ENCODE measurements at regions not wholly inside any gene's neighbourhood (a gene's known extent, or its start where the extent isn't known, plus 50 kb on each side); places are given as distances from the start of the nearest gene placed in this dataset.

DNA sequence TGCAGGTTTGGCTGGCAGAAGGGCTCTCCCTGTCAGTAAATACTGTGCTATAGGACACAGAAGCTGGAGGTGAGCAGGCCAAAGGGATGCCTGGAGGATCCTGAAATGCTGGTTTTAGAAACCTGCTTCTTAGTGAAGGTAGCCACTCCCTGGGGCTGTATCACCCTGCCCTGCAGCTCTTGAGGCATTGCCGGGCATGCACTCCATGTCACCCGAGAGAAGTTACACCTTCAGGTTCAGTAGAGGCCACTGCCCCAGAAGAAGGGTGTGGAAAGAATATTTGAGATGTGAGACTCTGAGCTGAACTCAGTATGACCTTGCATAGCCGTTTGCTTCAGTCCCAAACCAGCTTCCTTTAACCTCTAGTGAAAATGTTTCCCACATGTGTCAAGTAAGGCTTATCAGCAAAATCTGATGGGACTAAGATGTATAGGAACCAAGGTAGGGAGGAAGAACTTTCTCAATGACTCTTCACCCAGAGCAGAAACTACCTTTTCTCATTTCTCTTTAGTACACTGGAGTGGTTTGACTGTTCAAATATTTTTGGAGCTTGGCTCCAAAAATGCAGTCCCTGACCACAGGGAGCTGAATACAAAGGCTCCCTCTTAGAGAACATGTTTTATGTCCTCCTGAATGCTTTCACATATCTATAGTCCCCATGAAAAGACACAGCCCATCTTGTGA is 164.5 kb upstream of the DYRK2 start:
- TF ChIP-seq, protein P1, sequence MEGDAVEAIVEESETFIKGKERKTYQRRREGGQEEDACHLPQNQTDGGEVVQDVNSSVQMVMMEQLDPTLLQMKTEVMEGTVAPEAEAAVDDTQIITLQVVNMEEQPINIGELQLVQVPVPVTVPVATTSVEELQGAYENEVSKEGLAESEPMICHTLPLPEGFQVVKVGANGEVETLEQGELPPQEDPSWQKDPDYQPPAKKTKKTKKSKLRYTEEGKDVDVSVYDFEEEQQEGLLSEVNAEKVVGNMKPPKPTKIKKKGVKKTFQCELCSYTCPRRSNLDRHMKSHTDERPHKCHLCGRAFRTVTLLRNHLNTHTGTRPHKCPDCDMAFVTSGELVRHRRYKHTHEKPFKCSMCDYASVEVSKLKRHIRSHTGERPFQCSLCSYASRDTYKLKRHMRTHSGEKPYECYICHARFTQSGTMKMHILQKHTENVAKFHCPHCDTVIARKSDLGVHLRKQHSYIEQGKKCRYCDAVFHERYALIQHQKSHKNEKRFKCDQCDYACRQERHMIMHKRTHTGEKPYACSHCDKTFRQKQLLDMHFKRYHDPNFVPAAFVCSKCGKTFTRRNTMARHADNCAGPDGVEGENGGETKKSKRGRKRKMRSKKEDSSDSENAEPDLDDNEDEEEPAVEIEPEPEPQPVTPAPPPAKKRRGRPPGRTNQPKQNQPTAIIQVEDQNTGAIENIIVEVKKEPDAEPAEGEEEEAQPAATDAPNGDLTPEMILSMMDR (optimal IDR thresholded peaks at IDR 0.05 in 1 of 3, IDR thresholded peaks at IDR 0.05 in 1 of 3, conservative IDR thresholded peaks at IDR 0.05 in 1 of 3; ENCODE audit: extremely low read depth in 1 of 3, insufficient read depth in 2 of 3, low read length in 3 of 3): no peak
- no peak for TF ChIP-seq EZH2 (IDR thresholded peaks at IDR 0.05; ENCODE audit: low read length)
- H3K4me2 ChIP-seq (ENCODE audit: control insufficient read depth, extremely low read depth, insufficient read depth, low read depth, low read length): no peak overlapping the region
- no peaks in the 10 kb centered on the region for H3K36me3 ChIP-seq (ENCODE audit: control insufficient read depth in 2 of 2, extremely low read depth in 1 of 2, insufficient read depth in 2 of 2, low read length in 2 of 2)

DNA sequence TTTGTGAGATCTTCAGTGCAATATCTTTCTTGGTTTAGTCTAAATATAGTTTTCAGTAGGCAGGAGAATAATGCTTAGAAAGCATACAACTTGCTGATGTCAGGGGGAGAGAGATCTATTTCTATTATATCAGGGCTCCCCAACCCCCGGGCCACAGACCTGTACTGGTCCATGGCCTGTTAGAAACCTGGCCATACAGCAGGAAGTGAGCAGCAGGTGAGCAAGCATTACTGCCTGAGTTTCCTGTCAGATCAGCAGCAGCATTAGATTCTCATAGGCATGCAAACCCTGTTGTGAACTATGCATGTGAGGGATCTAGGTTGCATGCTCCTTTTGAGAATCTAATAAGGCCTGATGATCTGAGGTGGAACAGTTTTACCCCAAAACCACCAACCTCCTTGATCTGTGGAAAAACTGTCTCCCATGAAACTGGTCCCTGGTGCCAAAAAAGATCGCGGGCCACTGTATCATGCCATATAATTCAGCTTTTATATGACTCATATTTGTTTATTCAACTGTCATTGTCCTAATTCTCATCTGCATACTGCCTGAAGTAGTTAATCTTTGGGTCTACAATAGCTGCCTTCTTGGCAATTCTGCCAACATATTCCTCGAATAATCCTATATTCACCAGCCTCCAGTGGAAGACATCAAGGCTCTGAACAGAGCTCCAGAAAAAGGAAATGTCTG is 163.6 kb upstream of the DYRK2 start:
- DNase-seq (ENCODE audit: low read depth, low spot score) (no peak), FAIRE-seq (peak; percentile 39)
- H3K4me2 ChIP-seq (ENCODE audit: control insufficient read depth, extremely low read depth, insufficient read depth, low read depth, low read length): no peak overlapping the region
- dilution Hi-C loops (cut with MboI; ENCODE audit: extremely low pct_ligation_motif_present, low sequenced_read_pairs): no loop called here
- no peaks in the 10 kb centered on the region for H3K9me1 ChIP-seq (ENCODE audit: control insufficient read depth, extremely low read depth, insufficient read depth, low read length)
- no peak overlapping the region for H3K4me3 ChIP-seq (ENCODE audit: control insufficient read depth in 2 of 3, extremely low read depth in 1 of 3, insufficient read depth in 2 of 3, low read depth in 1 of 3, low read length in 3 of 3)
- no peaks in the 10 kb centered on the region for H3K27me3 ChIP-seq (ENCODE audit: control insufficient read depth, extremely low read depth, insufficient read depth, low read length)
- no peak overlapping the region for H3K9ac ChIP-seq (ENCODE audit: control insufficient read depth, extremely low read depth, insufficient read depth, low read length)
- H3K79me2 ChIP-seq (ENCODE audit: control insufficient read depth, insufficient read depth, low read length): no peaks in the 10 kb centered on the region
- H3K36me3 ChIP-seq (ENCODE audit: control insufficient read depth in 2 of 2, extremely low read depth in 1 of 2, insufficient read depth in 2 of 2, low read length in 2 of 2): no peaks in the 10 kb centered on the region
- H3K27ac ChIP-seq (ENCODE audit: control insufficient read depth, insufficient read depth, low read length): no peak overlapping the region
- peaks cover 5% of the 10 kb centered on the region for H3K9me3 ChIP-seq (ENCODE audit: control insufficient read depth, low read depth, low read length)
- TF ChIP-seq, protein P1 (optimal IDR thresholded peaks at IDR 0.05 in 1 of 3, IDR thresholded peaks at IDR 0.05 in 1 of 3, conservative IDR thresholded peaks at IDR 0.05 in 1 of 3; ENCODE audit: extremely low read depth in 1 of 3, insufficient read depth in 2 of 3, low read length in 3 of 3): no peak
- TF ChIP-seq EZH2 (IDR thresholded peaks at IDR 0.05; ENCODE audit: low read length): no peak
- peaks cover 6% of the 10 kb centered on the region for H3K4me1 ChIP-seq (ENCODE audit: control insufficient read depth, extremely low read depth, insufficient read depth, low read length)
- H2AFZ ChIP-seq (ENCODE audit: control insufficient read depth, low read length): no peak overlapping the region
- H4K20me1 ChIP-seq (ENCODE audit: control insufficient read depth, extremely low read depth, insufficient read depth, low read length): no peaks in the 10 kb centered on the region

More for the DNA sequence above, 164.5 kb upstream of the DYRK2 start:
- FAIRE-seq (no peak), DNase-seq (ENCODE audit: low read depth, low spot score) (no peak)
- Histone ChIP-seq H4K20me1 (ENCODE audit: control insufficient read depth, extremely low read depth, insufficient read depth, low read length) (no peaks in the 10 kb centered on the region), H3K27ac (ENCODE audit: control insufficient read depth, insufficient read depth, low read length) (no peak overlapping the region), H3K9me1 (ENCODE audit: control insufficient read depth, extremely low read depth, insufficient read depth, low read length) (no peaks in the 10 kb centered on the region), H3K9me3 (ENCODE audit: control insufficient read depth, low read depth, low read length) (peaks cover 3% of the 10 kb centered on the region), H3K9ac (ENCODE audit: control insufficient read depth, extremely low read depth, insufficient read depth, low read length) (no peak overlapping the region), H2AFZ (ENCODE audit: control insufficient read depth, low read length) (no peak overlapping the region), H3K79me2 (ENCODE audit: control insufficient read depth, insufficient read depth, low read length) (no peaks in the 10 kb centered on the region), H3K27me3 (ENCODE audit: control insufficient read depth, extremely low read depth, insufficient read depth, low read length) (no peaks in the 10 kb centered on the region), H3K4me3 (ENCODE audit: control insufficient read depth in 2 of 3, extremely low read depth in 1 of 3, insufficient read depth in 2 of 3, low read depth in 1 of 3, low read length in 3 of 3) (no peak overlapping the region), H3K4me1 (ENCODE audit: control insufficient read depth, extremely low read depth, insufficient read depth, low read length) (peaks cover 6% of the 10 kb centered on the region)
- dilution Hi-C loops (cut with MboI; ENCODE audit: extremely low pct_ligation_motif_present, low sequenced_read_pairs): no loop called here

Data from keratinocyte (primary cell).